Ishikawa (cell line): ENCODE measurements at regions not wholly inside any gene's neighbourhood (a gene's known extent, or its start where the extent isn't known, plus 50 kb on each side); places are given as distances from the start of the nearest gene placed in this dataset.

Experiments
- CEBPB ChIP-seq: IDR thresholded peaks from 2 replicates; pipeline ENCODE4 v1.6.1; 2012
- CREB1 ChIP-seq: IDR thresholded peaks from 2 replicates; pipeline ENCODE4 v1.6.1; 2012; ENCODE audit warnings: low read depth
- EGR1 ChIP-seq: IDR thresholded peaks from 2 replicates; pipeline ENCODE4 v1.6.1; 2012
- EP300 ChIP-seq: IDR thresholded peaks from 2 replicates; pipeline ENCODE4 v1.6.1; 2012; ENCODE audit warnings: borderline replicate concordance
- FOXM1 ChIP-seq: IDR thresholded peaks from 2 replicates; pipeline ENCODE4 v1.6.1; 2012; ENCODE audit warnings: low read depth, borderline replicate concordance
- NFIC ChIP-seq: IDR thresholded peaks from 2 replicates; pipeline ENCODE4 v1.6.1; 2012
- RAD21 ChIP-seq: IDR thresholded peaks from 2 replicates; pipeline ENCODE4 v1.6.1; 2012; ENCODE audit warnings: low read depth
- REST ChIP-seq: IDR thresholded peaks from 2 replicates; pipeline ENCODE4 v1.6.1; 2012; ENCODE audit warnings: low read depth, mild to moderate bottlenecking
- TAF1 ChIP-seq: IDR thresholded peaks from 2 replicates; pipeline ENCODE4 v1.6.1; 2012; ENCODE audit warnings: low read depth, mild to moderate bottlenecking
- TCF12 ChIP-seq: IDR thresholded peaks from 2 replicates; pipeline ENCODE4 v1.6.1; 2012; ENCODE audit warnings: low read depth
- TEAD4 ChIP-seq: IDR thresholded peaks from 2 replicates; pipeline ENCODE4 v1.6.1; 2012
- USF1 ChIP-seq: IDR thresholded peaks from 2 replicates; pipeline ENCODE4 v1.6.1; 2012
- YY1 ChIP-seq: IDR thresholded peaks from 2 replicates; pipeline ENCODE4 v1.6.1; 2012; ENCODE audit warnings: low read depth
- ZBTB7A ChIP-seq: IDR thresholded peaks from 2 replicates; pipeline ENCODE4 v1.6.1; 2012; ENCODE audit warnings: low read depth
- TF ChIP-seq, protein P1 (sequence below): IDR thresholded peaks from 2 replicates; pipeline ENCODE4 v1.6.1; 2012

DNA sequence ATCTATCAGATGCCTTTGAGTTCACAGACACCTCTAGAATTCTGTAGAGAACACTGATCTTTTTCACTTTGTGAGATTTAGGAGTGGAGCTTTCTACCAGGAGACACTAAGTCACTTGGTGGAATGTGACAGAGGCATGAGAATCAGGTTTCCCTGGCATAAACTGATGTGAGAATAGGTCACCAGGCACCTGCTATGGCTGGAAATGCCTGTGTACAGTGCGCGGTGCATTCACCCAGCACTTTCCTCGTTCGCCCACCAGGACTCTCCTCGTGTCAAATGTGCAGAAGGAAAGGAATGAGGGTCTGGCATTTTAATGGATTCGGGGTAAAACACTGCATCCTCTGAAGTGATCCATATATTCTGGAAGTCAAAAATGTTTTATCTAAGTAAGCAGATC lies 281.8 kb upstream of the TUT7 start:
- TF ChIP-seq ZBTB7A: no peak
- TF ChIP-seq REST: no peak
- TF ChIP-seq, protein P1, sequence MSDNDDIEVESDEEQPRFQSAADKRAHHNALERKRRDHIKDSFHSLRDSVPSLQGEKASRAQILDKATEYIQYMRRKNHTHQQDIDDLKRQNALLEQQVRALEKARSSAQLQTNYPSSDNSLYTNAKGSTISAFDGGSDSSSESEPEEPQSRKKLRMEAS: no peak
- TF ChIP-seq TEAD4: no peak
- TF ChIP-seq FOXM1: no peak
- TF ChIP-seq TAF1: no peak
- no peak for TF ChIP-seq EGR1
- TF ChIP-seq RAD21: no peak
- TF ChIP-seq TCF12: no peak
- TF ChIP-seq EP300: no peak

DNA sequence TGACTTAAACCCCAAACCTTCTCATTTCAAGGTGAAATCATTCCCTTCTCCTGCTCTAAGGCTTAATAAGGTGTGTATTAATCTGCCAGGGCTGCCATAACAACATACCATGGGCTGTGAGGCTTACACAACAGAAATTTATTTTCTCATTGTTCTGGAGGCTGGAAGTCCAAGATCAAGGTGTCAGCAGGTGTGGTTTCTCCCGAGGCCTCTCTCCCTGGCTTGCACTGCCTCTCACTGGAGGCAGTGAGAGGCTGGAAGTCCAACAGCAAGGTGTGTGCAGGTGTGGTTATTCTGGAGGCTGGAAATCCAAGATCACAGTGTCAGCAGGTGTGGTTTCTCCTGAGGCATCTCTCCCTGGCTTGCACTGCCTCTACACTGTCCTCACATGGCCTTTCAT lies 280.3 kb upstream of the TUT7 start:
- TF ChIP-seq USF1: no peak
- no peak for TF ChIP-seq CREB1
- no peak for TF ChIP-seq EP300
- TF ChIP-seq REST: no peak
- TF ChIP-seq TEAD4: no peak
- no peak for TF ChIP-seq NFIC
- no peak for TF ChIP-seq TCF12
- no peak for TF ChIP-seq YY1
- TF ChIP-seq, protein P1: no peak
- no peak for TF ChIP-seq RAD21
- TF ChIP-seq TAF1: no peak
- no peak for TF ChIP-seq ZBTB7A
- TF ChIP-seq EGR1: no peak
- TF ChIP-seq CEBPB: no peak

DNA sequence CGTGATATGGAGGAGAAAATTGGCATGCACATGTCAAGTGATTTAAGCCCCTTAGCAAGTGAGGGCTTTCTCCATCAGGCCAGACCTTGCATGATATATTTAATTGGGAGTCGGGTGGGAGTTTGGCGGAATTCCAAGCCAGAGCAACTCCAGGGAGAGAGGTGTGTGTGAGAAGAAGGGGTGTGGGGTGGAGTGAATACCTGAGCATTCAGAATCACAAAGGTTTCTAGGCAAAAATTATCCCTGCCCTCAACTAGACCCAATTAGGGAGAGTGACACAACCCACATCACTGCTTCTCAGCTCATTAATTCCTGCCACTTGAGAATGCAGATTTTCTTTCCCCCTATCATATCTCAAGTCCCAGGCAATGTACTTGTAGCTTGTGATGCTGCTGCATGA lies 279.7 kb upstream of the TUT7 start:
- TF ChIP-seq ZBTB7A: no peak
- TF ChIP-seq EGR1: no peak
- TF ChIP-seq REST: no peak
- TF ChIP-seq, protein P1: no peak
- no peak for TF ChIP-seq TAF1
- TF ChIP-seq NFIC: no peak
- TF ChIP-seq RAD21: no peak
- TF ChIP-seq CREB1: no peak
- no peak for TF ChIP-seq TCF12
- no peak for TF ChIP-seq FOXM1
- TF ChIP-seq CEBPB: no peak
- no peak for TF ChIP-seq TEAD4
- no peak for TF ChIP-seq EP300
- TF ChIP-seq YY1: no peak

GRCh38 chr9:86632537-86632936 lies 278.3 kb upstream of the TUT7 start:
- TF ChIP-seq CREB1 (no peak), REST (no peak), EP300 (no peak), YY1 (no peak), ZBTB7A (no peak), TAF1 (no peak), USF1 (no peak), RAD21 (no peak), EGR1 (no peak), CEBPB (no peak), TCF12 (no peak)
